Brain microvascular endothelial cell (primary cell): ENCODE measurements at regions not wholly inside any gene's neighbourhood (a gene's known extent, or its start where the extent isn't known, plus 50 kb on each side); places are given as distances from the start of the nearest gene placed in this dataset.
A peak's percentile ranks its signal among the peaks of the same experiment; 100 is the strongest.

Source experiments
- DNase-seq: peaks from one replicate; pipeline ENCODE4 v3.0.0-alpha.2; 2020
- H3K27ac ChIP-seq: fragments of 250-450 bp; sonication (Bioruptor Pico); 2 replicates; pipeline ENCODE4 v1.5.1; 2020; ENCODE audit warnings: mild to moderate bottlenecking, moderate library complexity
- H3K27me3 ChIP-seq: fragments of 250-450 bp; sonication (Bioruptor Pico); replicated peaks from 2 replicates; pipeline ENCODE4 v1.5.1; 2020; ENCODE audit warnings: mild to moderate bottlenecking
- H3K36me3 ChIP-seq: fragments of 250-450 bp; sonication (Bioruptor Pico); replicated peaks from 2 replicates; pipeline ENCODE4 v1.5.1; 2020; ENCODE audit warnings: mild to moderate bottlenecking
- H3K4me3 ChIP-seq: 2 replicates; pipeline ENCODE4 v1.5.1; 2011; ENCODE audit warnings: low read depth, mild to moderate bottlenecking, control low read depth, low read length, moderate library complexity
- CTCF ChIP-seq: IDR thresholded peaks from 2 replicates; pipeline ENCODE4 v1.5.1; 2011; ENCODE audit warnings: low read depth, mild to moderate bottlenecking, moderate library complexity, low read length, control low read depth, inconsistent platforms; ENCODE audit errors: missing control alignments
- in situ Hi-C: cut with HindIII; loops from 2 replicates; pipeline ENCODE4 v1.10.0; 2017; ENCODE audit warnings: low sequenced_read_pairs, low pct_ligation_motif_present

GRCh38 chr15:38066612-38067011, 132.2 kb downstream of the TMCO5A start:
- Histone ChIP-seq H3K27ac (no peak overlapping the region), H3K27me3 (no peaks in the 10 kb centered on the region), H3K36me3 (no peaks in the 10 kb centered on the region), H3K4me3 (no peak overlapping the region)
- TF ChIP-seq CTCF: no peak
- in situ Hi-C loops: no loop called here
- no peak for DNase-seq

GRCh38 chr15:38068626-38069391, 134.4 kb downstream of the TMCO5A start:
- TF ChIP-seq CTCF: no peak
- in situ Hi-C loops: no loop called here
- DNase-seq: peak; percentile 81
- Histone ChIP-seq H3K27me3 (no peaks in the 10 kb centered on the region), H3K36me3 (no peaks in the 10 kb centered on the region), H3K27ac (peak overlapping the region; percentile 92), H3K4me3 (peak overlapping the region; percentile 41)

GRCh38 chr15:38069511-38070011, 135.1 kb downstream of the TMCO5A start:
- in situ Hi-C loops: no loop called here
- DNase-seq: peak; percentile 87
- no peak for TF ChIP-seq CTCF
- H3K4me3 ChIP-seq: peak overlapping the region; percentile 41
- H3K36me3 ChIP-seq: no peaks in the 10 kb centered on the region
- H3K27me3 ChIP-seq: no peaks in the 10 kb centered on the region
- peak overlapping the region; percentile 92 for H3K27ac ChIP-seq

GRCh38 chr15:38070778-38071177, 136.3 kb downstream of the TMCO5A start:
- Histone ChIP-seq H3K27me3 (no peaks in the 10 kb centered on the region), H3K4me3 (no peak overlapping the region), H3K27ac (no peak overlapping the region), H3K36me3 (no peaks in the 10 kb centered on the region)
- in situ Hi-C loops: no loop called here
- no peak for DNase-seq
- no peak for TF ChIP-seq CTCF

- in situ Hi-C loops: no loop called here
- no peak for DNase-seq
- no peaks in the 10 kb centered on the region for H3K27me3 ChIP-seq
- no peaks in the 10 kb centered on the region for H3K36me3 ChIP-seq
- no peak overlapping the region for H3K4me3 ChIP-seq
- no peak for TF ChIP-seq CTCF
- H3K27ac ChIP-seq: no peak overlapping the region
These were observed 137.0 kb downstream of the TMCO5A start for GRCh38 chr15:38071211-38071972.
